Karpas-422 (cell line): ENCODE measurements at regions not wholly inside any gene's neighbourhood (a gene's known extent, or its start where the extent isn't known, plus 50 kb on each side); places are given as distances from the start of the nearest gene placed in this dataset.

Source experiments
- DNase-seq: peaks from one replicate; pipeline ENCODE4 v3.0.0-alpha.2; 2015
- H2AFZ ChIP-seq: fragments of 200-600 bp; sonication (generic); 2 replicates; pipeline ENCODE4 v1.6.1; 2014; ENCODE audit warnings: antibody characterized with exemption, low read length, mixed read lengths
- H3K27ac ChIP-seq: fragments of 200-600 bp; sonication (generic); 2 replicates; pipeline ENCODE4 v1.5.1; 2014; ENCODE audit warnings: mild to moderate bottlenecking, low read length, moderate library complexity
- H3K27me3 ChIP-seq: fragments of 200-600 bp; sonication (generic); 2 replicates; pipeline ENCODE4 v1.6.1; 2014; ENCODE audit warnings: low read length, mixed read lengths
- H3K36me3 ChIP-seq: fragments of 200-600 bp; sonication (generic); 2 replicates; pipeline ENCODE4 v1.6.1; 2014; ENCODE audit warnings: low read length, mixed read lengths; ENCODE audit not compliant: insufficient read depth
- H3K4me1 ChIP-seq: fragments of 200-600 bp; sonication (generic); 2 replicates; pipeline ENCODE4 v1.6.1; 2014; ENCODE audit warnings: mild to moderate bottlenecking, low read length, mixed read lengths
- H3K4me2 ChIP-seq: fragments of 200-600 bp; sonication (generic); 2 replicates; pipeline ENCODE4 v1.6.1; 2014; ENCODE audit warnings: low read length, low read depth, mild to moderate bottlenecking; ENCODE audit not compliant: poor library complexity, severe bottlenecking
- H3K4me3 ChIP-seq: fragments of 200-600 bp; sonication (generic); 2 replicates; pipeline ENCODE4 v1.5.1; 2014; ENCODE audit warnings: mild to moderate bottlenecking, antibody characterized with exemption, low read length, mixed read lengths
- H3K79me2 ChIP-seq: fragments of 200-600 bp; sonication (generic); 2 replicates; pipeline ENCODE4 v1.6.1; 2014; ENCODE audit warnings: mild to moderate bottlenecking, low read length, mixed read lengths
- H3K9ac ChIP-seq: fragments of 200-600 bp; sonication (generic); 2 replicates; pipeline ENCODE4 v1.6.0; 2014; ENCODE audit warnings: low read length
- H3K9me2 ChIP-seq: fragments of 200-600 bp; sonication (generic), shearing (Covaris generic); replicated peaks from 2 replicates; pipeline ENCODE4 v1.6.0; 2014; ENCODE audit warnings: mild to moderate bottlenecking, low read length, moderate library complexity; ENCODE audit not compliant: insufficient read depth
- H3K9me3 ChIP-seq: fragments of 300-700, 200-600 bp; sonication (generic); 2 replicates; pipeline ENCODE4 v1.6.1; 2014; ENCODE audit warnings: low read length, mixed read lengths
- H4K20me1 ChIP-seq: fragments of 200-600 bp; sonication (generic); 2 replicates; pipeline ENCODE4 v1.6.1; 2014; ENCODE audit warnings: mild to moderate bottlenecking, antibody characterized with exemption, low read length, low read depth; ENCODE audit not compliant: insufficient read depth

DNA sequence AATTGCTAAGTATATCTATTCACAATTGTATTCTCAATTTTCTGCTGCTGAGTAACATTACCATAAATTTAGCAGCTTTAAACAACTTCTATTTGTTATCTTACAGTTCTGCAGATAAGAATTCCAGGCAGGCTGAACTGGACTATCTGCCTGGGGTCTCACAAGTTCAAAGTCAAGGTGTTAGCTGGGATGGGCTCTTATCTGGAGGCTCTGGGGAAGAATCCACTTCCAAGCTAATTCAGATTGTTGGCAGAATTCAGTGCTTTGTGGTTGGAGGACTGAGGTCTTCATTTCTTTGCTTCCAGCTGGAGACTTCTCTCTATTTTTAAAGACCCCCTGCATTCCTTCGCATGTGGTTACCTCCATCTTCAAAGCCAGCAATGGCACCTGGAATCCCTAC lies 329.9 kb upstream of the ISX start:
- Histone ChIP-seq H3K79me2 (no peaks in the 10 kb centered on the region), H4K20me1 (no peaks in the 10 kb centered on the region), H2AFZ (no peak overlapping the region), H3K9ac (no peak overlapping the region), H3K27ac (no peak overlapping the region), H3K27me3 (0 out of 2 replicates have a peak, but pooled peaks cover 2% of the 10 kb centered on the region), H3K4me1 (no peaks in the 10 kb centered on the region), H3K4me2 (no peak overlapping the region), H3K9me3 (no peaks in the 10 kb centered on the region), H3K9me2 (no peaks in the 10 kb centered on the region), H3K4me3 (no peak overlapping the region), H3K36me3 (no peaks in the 10 kb centered on the region)
- no peak for DNase-seq

DNA sequence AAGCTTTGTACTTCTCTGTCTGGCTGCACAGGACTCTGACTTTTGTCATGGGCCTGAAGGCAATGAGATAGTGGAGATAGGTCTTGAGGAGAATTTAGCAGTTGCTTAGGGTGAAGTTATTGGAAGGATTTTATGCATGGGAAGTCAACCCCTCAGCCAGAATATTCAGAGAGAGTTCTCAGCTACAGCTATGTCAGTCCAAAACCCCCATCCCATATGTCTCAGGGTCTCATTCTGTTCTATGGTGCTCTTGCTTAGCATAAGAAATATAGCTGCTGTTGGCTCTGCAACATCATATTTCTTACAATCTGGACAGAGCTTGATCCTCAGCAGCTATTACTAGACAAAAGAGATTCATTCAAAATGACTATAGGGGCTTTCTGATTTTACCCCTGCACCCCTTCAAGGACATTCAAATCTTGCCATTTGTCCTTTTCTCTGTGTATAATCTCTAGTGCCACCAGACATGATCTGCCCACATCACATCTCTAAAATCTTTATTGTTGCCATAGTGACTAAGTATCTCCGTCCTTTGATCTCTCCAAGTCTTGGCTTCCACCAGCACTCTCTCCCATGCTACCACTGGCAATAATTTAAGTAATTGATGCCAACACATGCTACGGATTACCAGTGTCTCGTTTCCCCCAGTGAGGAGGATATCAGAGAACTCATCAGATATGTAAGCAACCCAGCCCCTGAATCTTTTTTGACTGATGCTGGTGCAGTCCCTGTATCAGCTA lies 327.1 kb upstream of the ISX start:
- Histone ChIP-seq H3K4me2 (no peak overlapping the region), H3K9ac (no peak overlapping the region), H3K4me1 (no peaks in the 10 kb centered on the region)

DNA sequence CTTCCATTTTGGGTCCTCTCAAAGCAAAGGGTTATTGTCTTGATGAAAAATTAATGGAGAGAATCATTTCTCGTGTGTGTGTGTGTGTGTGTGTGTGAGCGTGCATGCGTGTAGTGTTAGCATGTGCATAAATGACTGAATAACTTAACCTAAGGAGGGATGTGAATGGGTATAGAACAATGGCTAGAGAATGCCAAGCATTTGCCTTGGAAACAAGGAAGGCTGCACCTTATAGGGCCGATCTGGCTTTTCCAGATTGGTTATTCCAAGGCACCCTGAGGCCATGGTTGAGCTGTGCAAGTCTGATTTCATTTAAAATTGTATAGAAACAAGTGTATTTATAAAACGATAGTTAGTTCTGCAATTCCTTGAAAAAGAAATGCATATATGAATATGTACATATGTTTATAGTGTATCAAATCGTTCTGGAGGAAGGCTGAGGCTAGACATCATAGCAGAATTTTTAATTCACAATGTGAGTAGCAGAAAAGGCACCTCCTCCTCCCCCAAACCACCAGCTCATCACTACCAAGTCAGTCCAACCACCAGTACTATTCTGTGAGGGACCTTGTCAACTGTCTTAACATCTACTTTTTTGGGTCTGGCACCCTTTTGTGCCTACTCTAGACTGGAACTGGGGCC lies 322.7 kb upstream of the ISX start:
- no peak for DNase-seq
- H3K4me2 ChIP-seq = no peak overlapping the region
- H3K4me1 ChIP-seq = no peaks in the 10 kb centered on the region
- H3K27me3 ChIP-seq = no peaks in the 10 kb centered on the region
- H3K36me3 ChIP-seq = no peaks in the 10 kb centered on the region
- H3K27ac ChIP-seq = no peak overlapping the region
- no peaks in the 10 kb centered on the region for H3K79me2 ChIP-seq
- no peak overlapping the region for H2AFZ ChIP-seq
- no peaks in the 10 kb centered on the region for H3K9me3 ChIP-seq
- H4K20me1 ChIP-seq = no peaks in the 10 kb centered on the region
- no peak overlapping the region for H3K9ac ChIP-seq
- no peaks in the 10 kb centered on the region for H3K9me2 ChIP-seq
- H3K4me3 ChIP-seq = no peak overlapping the region

More for the DNA sequence above, 327.1 kb upstream of the ISX start:
- Histone ChIP-seq H3K27ac (no peak overlapping the region), H4K20me1 (no peaks in the 10 kb centered on the region), H3K36me3 (no peaks in the 10 kb centered on the region), H3K4me3 (no peak overlapping the region), H2AFZ (no peak overlapping the region), H3K27me3 (0 out of 2 replicates have a peak, but pooled peaks cover 2% of the 10 kb centered on the region), H3K9me3 (no peaks in the 10 kb centered on the region), H3K79me2 (no peaks in the 10 kb centered on the region), H3K9me2 (no peaks in the 10 kb centered on the region)
- DNase-seq = no peak

DNA sequence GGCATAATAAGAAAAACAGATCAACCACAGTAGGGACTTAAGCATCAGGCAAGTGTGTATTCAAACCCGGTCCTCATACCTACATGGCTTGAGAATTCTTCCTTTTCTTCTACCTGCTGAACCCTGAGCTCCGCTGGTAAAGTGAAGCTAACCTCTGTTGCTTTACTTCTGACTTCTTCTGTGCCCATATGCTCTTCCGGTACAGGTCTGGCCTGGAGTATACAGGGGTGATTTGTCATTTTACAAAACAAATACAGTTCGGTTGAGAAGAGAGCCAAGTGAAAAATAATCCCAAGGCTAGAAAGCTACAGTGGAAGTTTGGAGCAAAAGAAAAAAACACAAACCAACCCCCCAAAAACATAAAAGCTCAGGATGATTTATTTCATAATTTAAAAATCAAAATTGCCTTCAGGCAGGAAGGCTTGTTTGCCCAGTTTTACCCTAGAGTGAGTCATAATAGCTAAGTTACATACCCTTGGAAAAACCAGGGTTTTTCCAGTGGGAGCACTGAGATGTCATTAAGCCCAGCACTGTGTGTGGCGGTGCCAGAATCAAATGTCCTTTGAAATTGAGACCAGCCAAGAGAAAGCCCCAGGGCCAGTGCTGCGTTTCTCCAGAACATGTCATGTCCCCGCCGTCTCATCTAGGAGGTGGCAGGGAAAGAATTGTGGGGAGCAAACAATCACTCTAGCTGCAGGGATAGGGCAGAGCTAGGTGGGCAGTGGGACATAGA lies 305.5 kb upstream of the ISX start:
- H3K27me3 ChIP-seq = peaks cover 4% of the 10 kb centered on the region; the same call in 1 of the 2 replicates
- H3K79me2 ChIP-seq = no peaks in the 10 kb centered on the region
- no peak overlapping the region for H2AFZ ChIP-seq
- no peaks in the 10 kb centered on the region for H3K36me3 ChIP-seq
- H3K4me3 ChIP-seq = no peak overlapping the region
- H3K4me2 ChIP-seq = no peak overlapping the region
- no peaks in the 10 kb centered on the region for H3K9me2 ChIP-seq
- H3K27ac ChIP-seq = no peak overlapping the region
- no peaks in the 10 kb centered on the region for H3K4me1 ChIP-seq
- H3K9ac ChIP-seq = no peak overlapping the region
- no peaks in the 10 kb centered on the region for H4K20me1 ChIP-seq
- H3K9me3 ChIP-seq = no peaks in the 10 kb centered on the region; the same call in 1 of the 2 replicates
- no peak for DNase-seq

DNA sequence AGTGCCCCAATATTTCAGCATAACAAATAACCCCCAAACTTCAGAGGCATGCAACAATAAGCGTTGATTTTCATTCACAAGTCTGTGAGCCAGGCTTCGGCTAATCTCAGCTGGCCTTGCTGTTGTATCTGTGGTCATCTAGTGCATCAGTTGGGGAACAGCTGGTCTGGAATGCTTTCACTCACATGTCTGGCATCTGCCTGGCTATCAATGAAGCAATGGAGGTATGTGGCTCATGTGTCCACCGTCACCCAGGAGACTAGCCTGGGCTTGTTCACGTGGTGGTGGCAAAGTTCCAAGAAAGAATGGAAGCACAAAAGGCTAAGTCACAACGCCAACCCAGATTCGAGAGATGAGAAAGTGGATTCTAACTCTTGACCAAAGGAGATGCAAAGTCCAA lies 304.8 kb upstream of the ISX start:
- H3K4me3 ChIP-seq = no peak overlapping the region
- H3K9me2 ChIP-seq = no peaks in the 10 kb centered on the region
- no peak overlapping the region for H2AFZ ChIP-seq
- no peak for DNase-seq
- no peaks in the 10 kb centered on the region for H4K20me1 ChIP-seq
- H3K9ac ChIP-seq = no peak overlapping the region
- no peak overlapping the region for H3K27ac ChIP-seq
- no peaks in the 10 kb centered on the region; the same call in 1 of the 2 replicates for H3K9me3 ChIP-seq
- H3K4me1 ChIP-seq = no peaks in the 10 kb centered on the region
- H3K27me3 ChIP-seq = peaks cover 4% of the 10 kb centered on the region; the same call in 1 of the 2 replicates
- no peaks in the 10 kb centered on the region for H3K79me2 ChIP-seq
- H3K4me2 ChIP-seq = no peak overlapping the region
- no peaks in the 10 kb centered on the region for H3K36me3 ChIP-seq

DNA sequence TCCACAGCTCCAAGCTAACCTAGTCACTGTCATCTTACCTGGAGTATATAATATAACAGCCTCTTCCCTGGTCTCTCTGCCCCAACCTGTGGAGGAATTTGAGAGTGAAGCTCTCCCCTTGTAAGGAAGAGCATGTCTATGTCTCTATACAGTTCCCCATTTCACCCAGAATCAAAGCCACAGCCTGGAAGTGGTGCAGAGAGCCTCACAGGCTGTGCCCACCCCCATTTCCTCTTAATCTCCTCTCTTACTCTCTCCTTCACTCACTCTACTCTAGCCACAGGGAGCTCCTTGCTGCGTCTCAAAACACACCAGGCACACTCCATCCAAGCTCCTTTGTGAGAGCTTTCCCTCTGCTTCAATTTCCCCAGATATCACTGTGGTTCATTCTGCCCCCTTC lies 302.5 kb upstream of the ISX start:
- Histone ChIP-seq H2AFZ (no peak overlapping the region), H3K9me2 (no peaks in the 10 kb centered on the region), H3K27ac (no peak overlapping the region), H3K36me3 (no peaks in the 10 kb centered on the region), H3K9ac (no peak overlapping the region), H3K4me2 (no peak overlapping the region), H4K20me1 (no peaks in the 10 kb centered on the region), H3K9me3 (no peaks in the 10 kb centered on the region), H3K27me3 (no peaks in the 10 kb centered on the region), H3K4me3 (no peak overlapping the region), H3K79me2 (no peaks in the 10 kb centered on the region), H3K4me1 (no peaks in the 10 kb centered on the region)
- DNase-seq = no peak

DNA sequence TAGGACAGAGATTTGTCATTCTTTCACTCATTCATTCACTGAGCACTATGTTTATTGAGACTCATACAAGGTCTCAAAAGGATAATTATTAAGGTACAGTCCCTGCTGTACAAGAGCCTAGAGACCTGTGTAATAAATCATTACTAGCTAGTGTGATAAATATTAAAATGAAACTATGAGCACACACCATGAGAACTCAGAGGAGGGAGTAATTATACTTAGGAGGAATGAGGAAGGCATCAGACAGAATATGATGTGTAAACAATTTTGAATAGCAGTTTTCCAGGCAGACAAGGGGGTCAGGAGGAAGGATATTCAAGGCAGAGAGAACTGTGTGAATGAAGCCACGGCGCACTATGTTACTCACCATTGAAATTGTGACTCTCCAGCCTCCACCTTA lies 300.8 kb upstream of the ISX start:
- Histone ChIP-seq H3K4me2 (no peak overlapping the region), H3K4me3 (no peak overlapping the region), H3K9ac (no peak overlapping the region), H3K27ac (no peak overlapping the region), H2AFZ (no peak overlapping the region), H3K36me3 (no peaks in the 10 kb centered on the region), H3K9me3 (no peaks in the 10 kb centered on the region), H4K20me1 (no peaks in the 10 kb centered on the region), H3K4me1 (no peaks in the 10 kb centered on the region), H3K27me3 (no peaks in the 10 kb centered on the region), H3K79me2 (no peaks in the 10 kb centered on the region), H3K9me2 (no peaks in the 10 kb centered on the region)
- no peak for DNase-seq

DNA sequence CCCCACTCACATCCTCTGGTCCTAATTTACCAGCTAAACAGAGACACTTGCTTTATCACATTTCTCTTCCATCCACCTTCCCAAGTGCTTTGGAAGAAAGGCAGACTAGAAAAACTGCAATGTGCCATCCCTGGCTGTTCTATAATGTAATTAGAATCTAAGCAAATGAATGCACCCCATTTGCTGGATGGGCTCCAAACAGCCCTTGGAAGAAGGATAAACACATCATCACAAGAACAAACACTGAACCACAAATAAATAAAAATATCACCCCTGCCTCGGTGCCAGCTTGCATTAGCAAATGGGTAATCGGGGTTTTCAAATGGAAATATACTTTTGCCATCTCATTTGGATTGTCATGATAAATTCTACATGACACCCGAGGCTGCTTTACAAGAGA lies 296.6 kb upstream of the ISX start:
- no peaks in the 10 kb centered on the region for H3K4me1 ChIP-seq

More for the DNA sequence above, 296.6 kb upstream of the ISX start:
- Histone ChIP-seq H3K36me3 (no peaks in the 10 kb centered on the region), H3K27me3 (no peaks in the 10 kb centered on the region), H3K9me2 (no peaks in the 10 kb centered on the region), H3K27ac (no peak overlapping the region), H3K9ac (no peak overlapping the region), H3K4me2 (no peak overlapping the region), H3K79me2 (no peaks in the 10 kb centered on the region), H4K20me1 (no peaks in the 10 kb centered on the region), H2AFZ (no peak overlapping the region), H3K9me3 (no peaks in the 10 kb centered on the region), H3K4me3 (no peak overlapping the region)
- DNase-seq = no peak
